ENCODE measurements at regions not wholly inside any gene's neighbourhood (a gene's known extent, or its start where the extent isn't known, plus 50 kb on each side); places are given as distances from the start of the nearest gene placed in this dataset.
"Not testable (repeated sequence)": the region's sequence is repeated elsewhere in the genome, so short reads cannot be mapped to it uniquely, and the experiment has no call there.

- DNase-seq (ENCODE audit: low read depth), result no peak
Observed at GRCh38 chr1:60809204-60809980, 273.0 kb upstream of the NFIA start.

GRCh38 chr1:60808676-60809075 lies 273.7 kb upstream of the NFIA start:
- DNase-seq (ENCODE audit: low read depth), result no peak

GRCh38 chr1:60802884-60803283 lies 279.5 kb upstream of the NFIA start:
- DNase-seq (ENCODE audit: low read depth), result no peak

GRCh38 chr1:60797351-60797750 lies 285.0 kb upstream of the NFIA start:
- no peak for DNase-seq (ENCODE audit: low read depth)

GRCh38 chr1:60791226-60791625 lies 291.1 kb upstream of the NFIA start:
- no peak for DNase-seq (ENCODE audit: low read depth)

- DNase-seq (ENCODE audit: low read depth), result not testable (repeated sequence)
Observed at GRCh38 chr1:60773099-60773498, 309.3 kb upstream of the NFIA start.

GRCh38 chr1:60769082-60769481 lies 313.3 kb upstream of the NFIA start:
- DNase-seq (ENCODE audit: low read depth), result no peak

- peak; percentile 7 for DNase-seq (ENCODE audit: low read depth)
Observed at GRCh38 chr1:60765204-60765603, 317.2 kb upstream of the NFIA start.

- no peak for DNase-seq (ENCODE audit: low read depth)
Observed at GRCh38 chr1:60764489-60764888, 317.9 kb upstream of the NFIA start.

- DNase-seq (ENCODE audit: low read depth), result no peak
Observed at GRCh38 chr1:60763741-60764140, 318.6 kb upstream of the NFIA start.

GRCh38 chr1:60762911-60763310 lies 319.4 kb upstream of the NFIA start:
- DNase-seq (ENCODE audit: low read depth), result no peak

GRCh38 chr1:60762176-60762575 lies 320.2 kb upstream of the NFIA start:
- no peak for DNase-seq (ENCODE audit: low read depth)

- DNase-seq (ENCODE audit: low read depth), result no peak
Observed at GRCh38 chr1:60759291-60759690, 323.1 kb upstream of the NFIA start.

GRCh38 chr1:60757485-60757884 lies 324.9 kb upstream of the NFIA start:
- no peak for DNase-seq (ENCODE audit: low read depth)

GRCh38 chr1:60753036-60753900 lies 329.1 kb upstream of the NFIA start:
- no peak for DNase-seq (ENCODE audit: low read depth)

GRCh38 chr1:60751306-60751705 lies 331.1 kb upstream of the NFIA start:
- DNase-seq (ENCODE audit: low read depth), result no peak

GRCh38 chr1:60747353-60747752 lies 335.0 kb upstream of the NFIA start:
- no peak for DNase-seq (ENCODE audit: low read depth)

GRCh38 chr1:60746278-60746791 lies 336.0 kb upstream of the NFIA start:
- no peak for DNase-seq (ENCODE audit: low read depth)

- no peak for DNase-seq (ENCODE audit: low read depth)
Observed at GRCh38 chr1:60745484-60745883, 336.9 kb upstream of the NFIA start.

- DNase-seq (ENCODE audit: low read depth), result no peak
Observed at GRCh38 chr1:60742339-60742738, 340.0 kb upstream of the NFIA start.

GRCh38 chr1:60740154-60740553 lies 342.2 kb upstream of the NFIA start:
- DNase-seq (ENCODE audit: low read depth), result no peak

- DNase-seq (ENCODE audit: low read depth), result no peak
Observed at GRCh38 chr1:60739729-60740128, 342.6 kb upstream of the NFIA start.

- DNase-seq (ENCODE audit: low read depth), result no peak
Observed at GRCh38 chr1:60732977-60733401, 349.4 kb upstream of the NFIA start.
